ENCODE measurements at regions not wholly inside any gene's neighbourhood (a gene's known extent, or its start where the extent isn't known, plus 50 kb on each side); places are given as distances from the start of the nearest gene placed in this dataset.
"Not testable (repeated sequence)": the region's sequence is repeated elsewhere in the genome, so short reads cannot be mapped to it uniquely, and the experiment has no call there.

DNA sequence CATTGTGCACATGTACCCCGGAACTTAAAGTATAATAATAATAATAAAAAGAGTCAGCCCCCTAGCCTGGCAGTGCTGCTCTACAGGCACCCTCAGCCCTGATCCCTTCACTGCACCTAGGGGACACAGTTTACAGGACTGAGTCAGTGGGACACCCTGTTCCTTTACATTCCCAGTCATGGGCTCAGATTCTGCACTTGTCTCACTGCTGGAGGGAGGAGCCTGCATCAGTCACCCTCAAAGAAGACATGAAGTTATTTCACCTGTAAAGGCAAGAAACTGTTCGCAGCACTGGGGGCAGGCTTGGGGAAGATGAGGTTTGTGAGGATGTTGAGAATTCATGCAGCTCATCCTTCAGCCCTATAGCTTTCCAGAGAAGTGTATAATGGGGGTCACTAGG lies 50.7 kb upstream of the VPREB1 start:
- DNase-seq (ENCODE audit: low spot score), result no peak
- ATAC-seq, result no peak

DNA sequence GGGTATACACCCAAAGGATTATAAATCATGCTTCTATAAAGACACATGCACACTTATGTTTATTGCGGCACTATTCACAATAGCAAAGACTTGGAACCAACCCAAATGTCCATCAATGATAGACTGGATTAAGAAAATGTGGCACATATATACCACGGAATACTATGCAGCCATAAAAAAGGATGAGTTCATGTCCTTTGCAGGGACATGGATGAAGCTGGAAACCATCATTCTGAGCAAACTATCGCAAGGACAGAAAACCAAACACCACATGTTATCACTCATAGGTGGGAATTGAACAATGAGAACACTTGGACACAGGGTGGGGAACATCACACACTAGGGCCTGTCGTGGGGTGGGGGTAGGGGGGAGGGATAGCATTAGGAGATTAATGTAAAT lies 51.1 kb upstream of the VPREB1 start:
- not testable (repeated sequence) for DNase-seq (ENCODE audit: low spot score); ATAC-seq

- DNase-seq (ENCODE audit: low spot score), result not testable (repeated sequence)
Measured at GRCh38 chr22:22193006-22193405, 51.6 kb upstream of the VPREB1 start.

GRCh38 chr22:22189796-22190195 lies 54.8 kb upstream of the VPREB1 start:
- ATAC-seq; DNase-seq (ENCODE audit: low spot score): not testable (repeated sequence)

More at GRCh38 chr22:22193006-22193405, 51.6 kb upstream of the VPREB1 start:
- not testable (repeated sequence) for ATAC-seq

DNA sequence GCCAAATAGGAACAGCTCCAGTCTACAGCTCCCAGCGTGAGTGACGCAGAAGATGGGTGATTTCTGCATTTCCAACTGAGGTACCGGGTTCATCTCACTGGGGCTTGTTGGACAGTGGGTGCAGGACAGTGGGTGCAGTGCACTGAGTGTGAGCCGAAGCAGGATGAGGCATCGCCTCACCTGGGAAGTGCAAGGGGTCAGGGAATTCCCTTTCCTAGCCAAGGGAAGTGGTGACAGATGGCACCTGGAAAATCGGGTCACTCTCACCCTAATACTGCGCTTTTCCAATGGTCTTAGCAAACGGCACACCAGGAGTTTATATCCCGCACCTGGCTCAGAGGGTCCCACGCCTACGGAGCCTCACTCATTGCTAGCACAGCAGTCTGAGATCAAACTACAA lies 56.7 kb upstream of the VPREB1 start:
- not testable (repeated sequence) for DNase-seq (ENCODE audit: low spot score); ATAC-seq

GRCh38 chr22:22187299-22187698 lies 57.3 kb upstream of the VPREB1 start:
- ATAC-seq (no peak), DNase-seq (ENCODE audit: low spot score) (no peak)

- DNase-seq (ENCODE audit: low spot score), result no peak
- no peak for ATAC-seq
Measured at GRCh38 chr22:22185844-22186499, 58.6 kb upstream of the VPREB1 start.

DNA sequence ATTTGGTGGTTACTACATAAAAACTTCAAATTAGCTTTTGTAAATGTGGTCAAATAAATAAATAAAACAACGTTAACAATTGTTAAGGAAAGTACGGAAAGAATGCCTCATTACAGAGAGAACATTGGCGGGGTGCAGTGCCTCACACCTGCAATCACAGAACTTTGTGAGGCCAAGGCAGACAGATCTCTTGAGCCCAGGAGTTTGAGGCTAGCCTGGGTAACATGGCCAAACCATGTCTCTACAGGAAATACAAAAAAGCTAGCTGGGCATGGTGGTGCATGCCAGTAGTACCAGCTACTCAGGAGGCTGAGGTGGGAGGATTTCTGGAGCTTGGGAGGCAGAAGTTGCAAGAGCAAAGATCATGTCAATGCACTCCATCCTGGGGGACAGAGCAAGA lies 59.4 kb upstream of the VPREB1 start:
- DNase-seq (ENCODE audit: low spot score) (no peak), ATAC-seq (no peak)

DNA sequence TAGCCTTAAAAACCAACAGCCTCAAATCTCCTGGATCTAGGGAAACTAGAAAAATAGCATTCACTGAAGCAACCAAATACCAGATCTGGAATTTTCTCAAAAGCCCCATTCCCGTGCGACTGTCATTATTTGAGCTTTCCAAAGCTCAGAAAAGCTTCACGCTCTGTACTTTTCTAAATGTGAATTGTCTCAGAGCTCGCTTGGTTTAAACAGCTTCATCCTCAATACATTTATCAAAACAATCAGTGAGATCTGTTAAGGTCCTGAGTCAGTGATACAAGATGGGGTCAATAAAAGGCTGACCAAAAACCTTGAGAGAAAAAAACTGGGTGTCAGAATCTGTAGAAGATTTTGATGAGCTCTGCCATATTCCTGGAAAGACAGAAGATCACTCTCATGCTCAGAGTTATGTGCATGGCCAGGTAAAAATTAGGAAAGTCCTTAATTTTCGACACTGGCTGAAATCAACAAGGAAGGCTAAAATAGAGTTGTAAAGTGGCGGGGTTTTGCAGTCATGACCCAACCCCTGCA lies 60.2 kb upstream of the VPREB1 start:
- no peak for ATAC-seq
- no peak for DNase-seq (ENCODE audit: low spot score)

DNA sequence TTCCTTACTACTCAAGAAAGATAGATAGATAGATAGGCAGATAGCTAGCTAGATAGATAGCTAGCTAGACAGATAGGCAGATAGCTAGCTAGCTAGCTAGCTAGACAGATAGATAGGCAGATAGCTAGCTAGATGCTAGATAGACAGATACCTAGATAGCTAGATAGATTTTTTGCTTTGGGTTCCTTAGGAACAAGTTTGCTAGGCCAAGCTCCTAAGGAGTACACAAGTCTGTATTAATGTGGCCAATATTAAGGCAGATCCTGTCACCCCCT lies 61.7 kb upstream of the VPREB1 start:
- no peak for ATAC-seq
- no peak for DNase-seq (ENCODE audit: low spot score)

- no peak for DNase-seq (ENCODE audit: low spot score)
- ATAC-seq, result no peak
Measured at GRCh38 chr22:22182218-22182989, 62.2 kb upstream of the VPREB1 start.

DNA sequence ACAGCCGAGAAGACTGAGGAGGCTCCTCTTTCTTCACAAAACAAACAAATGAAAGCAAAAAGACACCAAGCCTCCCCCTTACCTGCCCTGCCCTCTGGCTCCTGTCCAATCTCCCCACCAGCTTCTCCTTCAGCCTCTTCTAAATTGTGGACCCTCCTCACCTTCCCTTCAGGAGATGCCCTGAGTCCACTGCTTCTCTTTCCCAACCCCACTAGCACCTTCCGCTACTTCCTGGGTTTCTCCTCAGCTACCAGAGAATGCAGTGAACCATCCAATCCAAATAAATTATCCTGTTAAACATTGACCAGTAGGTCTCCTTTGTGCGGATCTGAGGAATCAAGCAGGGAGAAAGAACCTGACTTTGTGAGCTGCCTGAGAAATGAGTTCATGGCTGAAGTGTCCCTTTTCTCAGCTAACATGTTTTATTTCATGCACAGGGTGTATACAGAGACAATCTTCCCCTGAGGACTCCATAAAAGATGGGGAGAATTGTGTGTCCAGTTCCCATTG lies 63.2 kb upstream of the VPREB1 start:
- peak; percentile 27 for ATAC-seq
- no peak for DNase-seq (ENCODE audit: low spot score)

- no peak for ATAC-seq
- no peak for DNase-seq (ENCODE audit: low spot score)
Measured at GRCh38 chr22:22180738-22181285, 63.8 kb upstream of the VPREB1 start.

GRCh38 chr22:22179858-22180257 lies 64.7 kb upstream of the VPREB1 start:
- ATAC-seq, result no peak
- no peak for DNase-seq (ENCODE audit: low spot score)

GRCh38 chr22:22178992-22179391 lies 65.6 kb upstream of the VPREB1 start:
- ATAC-seq (no peak), DNase-seq (ENCODE audit: low spot score) (no peak)

GRCh38 chr22:22178355-22178965 lies 66.1 kb upstream of the VPREB1 start:
- DNase-seq (ENCODE audit: low spot score), result no peak
- no peak for ATAC-seq

DNA sequence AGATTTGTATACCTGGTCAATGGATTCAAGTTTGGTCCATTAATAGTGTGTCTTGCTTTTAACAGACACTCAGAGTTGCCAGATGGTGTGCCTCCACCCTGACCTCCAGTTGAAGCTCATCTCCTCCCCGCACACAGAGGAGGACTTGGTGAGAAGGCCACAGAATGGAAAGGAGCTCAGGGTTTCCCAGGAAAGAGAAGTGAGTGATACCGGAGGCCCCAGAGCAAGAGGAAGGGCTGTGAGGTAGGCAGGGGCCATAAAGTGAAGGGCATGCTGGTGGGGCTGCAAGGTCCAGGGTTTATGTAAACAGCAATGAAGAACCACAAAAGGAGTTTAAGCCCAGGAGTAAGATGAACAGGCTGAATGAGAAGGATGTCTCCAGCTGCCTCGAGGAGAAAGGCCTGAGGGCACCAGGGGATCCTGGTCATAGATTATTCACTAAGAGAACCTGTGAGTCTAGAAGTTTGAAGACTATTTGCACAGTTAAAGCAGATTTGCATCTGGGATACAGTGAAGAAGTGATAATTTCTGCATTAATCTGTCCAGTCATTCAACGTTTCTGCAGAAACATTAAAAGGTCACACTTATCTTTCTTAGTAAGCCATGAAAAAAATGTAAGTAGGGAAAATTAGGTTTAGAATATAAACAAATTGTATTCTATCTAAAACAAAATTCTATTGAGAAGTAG lies 67.5 kb upstream of the VPREB1 start:
- no peak for DNase-seq (ENCODE audit: low spot score)
- ATAC-seq, result no peak

GRCh38 chr22:22172896-22173628 lies 71.5 kb upstream of the VPREB1 start:
- not testable (repeated sequence) for ATAC-seq; DNase-seq (ENCODE audit: low spot score)

- peak; percentile 93 for ATAC-seq
- no peak for DNase-seq (ENCODE audit: low spot score)
Measured at GRCh38 chr22:22171357-22172218, 73.0 kb upstream of the VPREB1 start.
